Nephron progenitor cell (in vitro differentiated cells): ENCODE measurements at regions not wholly inside any gene's neighbourhood (a gene's known extent, or its start where the extent isn't known, plus 50 kb on each side); places are given as distances from the start of the nearest gene placed in this dataset.

Source experiments
- DNase-seq: peaks from one replicate; pipeline ENCODE4 v3.0.0; 2021
- H3K27ac Mint-ChIP-seq: 2 replicates; pipeline ENCODE4 v1.8.0; 2021; ENCODE audit warnings: mild to moderate bottlenecking, moderate library complexity, mixed read lengths
- H3K27me3 Mint-ChIP-seq: 2 replicates; pipeline ENCODE4 v1.8.0; 2021; ENCODE audit warnings: mild to moderate bottlenecking, low read depth, mixed read lengths; ENCODE audit not compliant: poor library complexity
- H3K36me3 Mint-ChIP-seq: 2 replicates; pipeline ENCODE4 v1.8.0; 2021; ENCODE audit warnings: low read depth, mixed read lengths
- H3K4me1 Mint-ChIP-seq: 2 replicates; pipeline ENCODE4 v1.8.0; 2021; ENCODE audit warnings: mixed read lengths
- H3K4me3 Mint-ChIP-seq: 2 replicates; pipeline ENCODE4 v1.8.0; 2021; ENCODE audit warnings: mild to moderate bottlenecking, moderate library complexity, mixed read lengths
- H3K9me3 Mint-ChIP-seq: 2 replicates; pipeline ENCODE4 v1.8.0; 2021; ENCODE audit warnings: mild to moderate bottlenecking, moderate library complexity, mixed read lengths
- TF ChIP-seq, protein P1 (sequence below): fragments of 200-600 bp; sonication (generic); IDR thresholded peaks from 2 replicates; pipeline ENCODE4 v1.5.0; 2021; ENCODE audit warnings: antibody characterized with exemption

DNA sequence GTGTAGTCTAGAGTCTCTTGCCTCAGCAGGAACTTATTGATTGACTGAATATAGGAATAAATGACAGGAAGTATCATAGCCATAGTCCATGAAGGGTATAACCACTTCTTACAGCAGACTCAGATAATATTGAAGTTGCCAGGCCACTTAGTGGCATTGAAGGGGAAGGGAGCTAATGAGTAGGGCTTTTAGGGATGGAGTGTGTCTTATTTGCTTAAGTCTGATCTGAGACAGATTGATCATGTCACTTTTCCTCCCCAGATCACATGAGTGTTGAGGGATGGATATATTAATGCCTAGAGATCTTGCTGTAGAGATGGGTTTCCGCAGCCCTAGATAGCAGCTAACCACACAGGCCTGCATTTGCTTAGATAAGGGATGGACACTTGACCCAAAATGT, 62.2 kb upstream of the NBEA start:
- no peak for DNase-seq
- no peaks in the 10 kb centered on the region for H3K36me3 Mint-ChIP-seq
- no peak overlapping the region for H3K4me3 Mint-ChIP-seq
- peaks cover 6% of the 10 kb centered on the region for H3K27me3 Mint-ChIP-seq
- H3K9me3 Mint-ChIP-seq: no peaks in the 10 kb centered on the region
- TF ChIP-seq, protein P1, sequence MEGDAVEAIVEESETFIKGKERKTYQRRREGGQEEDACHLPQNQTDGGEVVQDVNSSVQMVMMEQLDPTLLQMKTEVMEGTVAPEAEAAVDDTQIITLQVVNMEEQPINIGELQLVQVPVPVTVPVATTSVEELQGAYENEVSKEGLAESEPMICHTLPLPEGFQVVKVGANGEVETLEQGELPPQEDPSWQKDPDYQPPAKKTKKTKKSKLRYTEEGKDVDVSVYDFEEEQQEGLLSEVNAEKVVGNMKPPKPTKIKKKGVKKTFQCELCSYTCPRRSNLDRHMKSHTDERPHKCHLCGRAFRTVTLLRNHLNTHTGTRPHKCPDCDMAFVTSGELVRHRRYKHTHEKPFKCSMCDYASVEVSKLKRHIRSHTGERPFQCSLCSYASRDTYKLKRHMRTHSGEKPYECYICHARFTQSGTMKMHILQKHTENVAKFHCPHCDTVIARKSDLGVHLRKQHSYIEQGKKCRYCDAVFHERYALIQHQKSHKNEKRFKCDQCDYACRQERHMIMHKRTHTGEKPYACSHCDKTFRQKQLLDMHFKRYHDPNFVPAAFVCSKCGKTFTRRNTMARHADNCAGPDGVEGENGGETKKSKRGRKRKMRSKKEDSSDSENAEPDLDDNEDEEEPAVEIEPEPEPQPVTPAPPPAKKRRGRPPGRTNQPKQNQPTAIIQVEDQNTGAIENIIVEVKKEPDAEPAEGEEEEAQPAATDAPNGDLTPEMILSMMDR: no peak
- H3K4me1 Mint-ChIP-seq: peaks cover 8% of the 10 kb centered on the region
- no peak overlapping the region for H3K27ac Mint-ChIP-seq

DNA sequence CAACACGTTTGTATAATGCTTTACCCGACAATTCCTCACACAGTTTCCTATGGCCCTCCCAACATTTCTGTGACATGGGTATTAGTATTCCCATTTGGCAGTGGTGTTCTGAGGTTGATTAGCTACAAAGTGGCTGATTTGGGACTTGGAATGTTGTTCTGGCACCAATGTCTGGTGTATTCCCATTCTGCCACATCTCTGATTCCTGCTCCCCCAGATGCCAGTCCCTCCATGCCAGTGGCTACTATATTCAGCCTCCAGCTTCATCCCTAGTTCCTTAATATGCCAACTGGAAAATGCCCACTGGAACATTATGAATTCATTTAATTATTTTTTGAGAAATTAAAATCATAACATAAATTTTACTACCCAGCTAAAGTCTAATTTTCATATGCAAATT, 60.6 kb upstream of the NBEA start:
- H3K27ac Mint-ChIP-seq: no peak overlapping the region
- DNase-seq: no peak
- no peaks in the 10 kb centered on the region for H3K4me1 Mint-ChIP-seq
- H3K9me3 Mint-ChIP-seq: no peaks in the 10 kb centered on the region
- TF ChIP-seq, protein P1: no peak
- H3K4me3 Mint-ChIP-seq: no peak overlapping the region
- peaks cover 6% of the 10 kb centered on the region for H3K27me3 Mint-ChIP-seq
- H3K36me3 Mint-ChIP-seq: no peaks in the 10 kb centered on the region

DNA sequence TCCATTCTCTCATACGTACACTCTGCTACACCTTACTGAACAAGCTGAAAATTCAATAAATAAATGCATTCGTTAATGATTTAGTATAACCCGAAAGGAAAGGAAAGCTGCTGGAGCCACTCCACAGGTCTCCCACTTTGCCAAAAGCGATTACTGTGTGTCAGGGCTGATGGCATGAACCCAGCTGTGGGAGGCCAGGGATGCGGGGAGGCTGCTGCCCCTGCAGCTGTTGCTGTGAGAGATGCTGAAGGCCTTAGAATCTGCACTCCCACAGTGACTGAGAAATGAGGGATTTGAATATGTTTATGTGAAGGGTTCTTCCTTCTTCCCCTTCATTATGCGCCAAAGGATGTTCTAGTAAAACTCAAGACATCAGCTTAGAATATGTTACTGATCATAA, 58.7 kb upstream of the NBEA start:
- Mint-ChIP-seq H3K27me3 (peaks cover 6% of the 10 kb centered on the region), H3K27ac (no peak overlapping the region), H3K4me1 (no peaks in the 10 kb centered on the region), H3K9me3 (no peaks in the 10 kb centered on the region), H3K4me3 (no peak overlapping the region), H3K36me3 (no peaks in the 10 kb centered on the region)
- TF ChIP-seq, protein P1: no peak
- no peak for DNase-seq

DNA sequence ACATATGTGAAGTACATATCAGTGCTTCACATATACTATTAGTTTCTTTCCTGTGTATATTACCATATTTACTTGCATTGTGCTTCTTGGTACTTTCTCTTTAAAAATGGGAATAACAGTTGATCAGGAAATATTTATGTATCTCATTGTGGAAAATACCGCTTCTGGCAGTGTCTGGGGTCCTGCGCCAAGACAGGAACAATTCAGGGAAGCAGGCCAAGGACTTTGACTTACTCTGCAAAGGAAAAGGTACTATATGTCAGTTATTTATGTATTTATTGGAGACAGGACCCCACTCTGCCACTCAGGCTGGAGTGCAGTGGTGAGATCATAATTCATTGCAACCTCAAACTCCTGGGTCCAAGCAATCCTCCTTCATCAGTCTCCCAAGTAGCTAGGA, 57.7 kb upstream of the NBEA start:
- Mint-ChIP-seq H3K27ac (no peak overlapping the region), H3K4me3 (no peak overlapping the region), H3K9me3 (no peaks in the 10 kb centered on the region), H3K36me3 (no peaks in the 10 kb centered on the region), H3K27me3 (peaks cover 6% of the 10 kb centered on the region), H3K4me1 (no peaks in the 10 kb centered on the region)
- TF ChIP-seq, protein P1: no peak
- DNase-seq: no peak

DNA sequence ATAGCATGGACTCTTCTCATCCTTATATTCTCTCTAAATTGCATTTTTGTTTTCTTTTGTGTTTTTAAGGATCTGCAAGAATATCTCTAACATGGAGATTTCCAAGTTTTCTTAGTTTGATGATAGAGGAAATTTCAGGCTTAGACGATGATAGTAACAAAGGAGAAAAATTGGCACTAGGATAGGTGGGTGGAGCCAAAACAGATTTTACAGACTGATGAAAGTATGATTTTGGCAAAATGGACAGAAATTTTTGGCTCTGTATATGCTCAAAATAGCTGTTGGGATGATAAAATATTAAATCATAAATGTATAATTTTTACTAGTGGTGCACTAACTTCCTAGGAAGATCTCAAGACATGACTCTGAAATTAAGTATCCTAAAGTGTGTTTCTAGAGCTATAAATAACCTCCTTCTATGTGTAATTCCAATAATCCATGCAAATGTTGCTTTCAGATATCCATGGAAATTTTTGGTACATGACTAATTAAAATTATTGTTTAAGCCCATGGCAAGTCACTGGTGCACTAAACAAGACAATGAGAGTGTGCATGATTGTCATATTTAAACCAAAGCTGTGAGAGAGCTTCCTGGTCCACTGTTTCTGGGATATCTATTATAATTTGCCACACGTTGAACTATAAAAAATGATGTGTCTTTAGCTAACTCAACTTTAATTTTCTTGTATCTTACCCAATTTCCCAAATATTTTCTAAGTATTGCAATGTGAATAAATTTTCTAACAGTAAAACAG, 55.8 kb upstream of the NBEA start:
- Mint-ChIP-seq H3K4me3 (no peak overlapping the region), H3K36me3 (no peaks in the 10 kb centered on the region), H3K9me3 (no peaks in the 10 kb centered on the region), H3K27me3 (peaks cover 3% of the 10 kb centered on the region), H3K27ac (no peak overlapping the region), H3K4me1 (no peaks in the 10 kb centered on the region)
- DNase-seq: no peak
- TF ChIP-seq, protein P1: no peak

DNA sequence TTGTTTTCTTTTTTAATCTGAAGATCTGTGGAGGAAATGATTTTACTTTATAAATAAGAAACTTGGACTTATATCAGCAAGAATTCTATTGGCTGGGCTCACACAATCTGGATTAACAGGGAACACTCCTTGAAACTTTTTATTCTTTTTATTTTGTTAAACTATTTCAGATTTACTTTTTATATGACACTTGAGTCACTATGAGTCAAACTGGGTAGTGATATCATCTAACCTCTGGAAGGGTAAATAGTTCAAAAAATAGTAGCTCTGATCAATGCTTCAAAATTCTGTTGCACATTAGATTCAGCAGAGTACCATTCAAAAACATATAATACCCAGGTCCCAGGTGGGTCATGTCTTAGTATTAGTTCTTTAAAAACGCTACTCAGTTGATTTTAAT, 55.1 kb upstream of the NBEA start:
- Mint-ChIP-seq H3K27me3 (peaks cover 3% of the 10 kb centered on the region), H3K4me3 (no peak overlapping the region), H3K27ac (no peak overlapping the region), H3K9me3 (no peaks in the 10 kb centered on the region), H3K36me3 (no peaks in the 10 kb centered on the region), H3K4me1 (no peaks in the 10 kb centered on the region)
- TF ChIP-seq, protein P1: no peak
- DNase-seq: no peak
